IPS DF 4.7 (cell line): ENCODE measurements at regions not wholly inside any gene's neighbourhood (a gene's known extent, or its start where the extent isn't known, plus 50 kb on each side); places are given as distances from the start of the nearest gene placed in this dataset.
"Not testable (repeated sequence)": the region's sequence is repeated elsewhere in the genome, so short reads cannot be mapped to it uniquely, and the experiment has no call there.

Experiments used
- DNase-seq: peaks from one replicate; pipeline ENCODE4 v3.0.0-alpha.2; 2013; ENCODE audit warnings: low spot score; ENCODE audit errors: extremely low read depth

DNA sequence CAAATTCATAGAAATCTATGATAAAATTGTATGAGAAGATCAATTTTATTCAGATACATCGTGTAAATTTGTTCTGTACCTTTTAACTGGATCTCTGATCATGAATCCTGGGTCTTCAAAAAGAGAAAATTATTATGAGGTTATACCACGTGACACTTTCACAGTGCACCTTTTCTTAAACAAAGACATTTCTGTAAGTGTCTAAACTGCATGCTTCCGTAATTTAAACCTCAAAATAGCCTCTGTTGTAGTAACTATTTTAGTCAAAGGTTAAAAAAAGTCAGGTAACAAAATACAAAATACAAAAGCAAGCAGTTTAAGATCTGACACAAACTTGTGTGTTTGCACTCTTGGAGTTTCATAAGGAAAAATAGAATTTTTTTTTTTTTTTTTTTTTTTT lies 171.3 kb downstream of the SPIN4 start:
- not testable (repeated sequence) for DNase-seq

DNA sequence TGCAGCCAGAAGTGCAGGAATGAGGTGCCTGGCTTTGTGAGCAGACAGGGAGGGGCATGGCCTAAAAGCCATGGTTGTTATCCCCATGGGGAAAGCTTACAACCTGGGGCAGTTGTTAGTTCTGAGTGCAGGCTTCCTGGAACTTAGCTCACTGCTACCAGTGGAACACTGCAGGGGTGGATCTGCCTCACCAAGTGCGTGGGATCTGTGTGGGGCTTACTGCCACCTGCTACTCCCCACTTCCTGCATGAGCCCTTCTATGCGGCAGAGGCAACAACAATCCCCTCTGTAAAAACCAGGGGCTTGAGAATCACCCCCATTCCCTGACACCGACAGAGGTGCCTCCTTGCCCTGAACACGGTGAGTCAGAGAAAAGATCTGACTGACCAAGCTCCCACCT lies 174.6 kb downstream of the SPIN4 start:
- not testable (repeated sequence) for DNase-seq

DNA sequence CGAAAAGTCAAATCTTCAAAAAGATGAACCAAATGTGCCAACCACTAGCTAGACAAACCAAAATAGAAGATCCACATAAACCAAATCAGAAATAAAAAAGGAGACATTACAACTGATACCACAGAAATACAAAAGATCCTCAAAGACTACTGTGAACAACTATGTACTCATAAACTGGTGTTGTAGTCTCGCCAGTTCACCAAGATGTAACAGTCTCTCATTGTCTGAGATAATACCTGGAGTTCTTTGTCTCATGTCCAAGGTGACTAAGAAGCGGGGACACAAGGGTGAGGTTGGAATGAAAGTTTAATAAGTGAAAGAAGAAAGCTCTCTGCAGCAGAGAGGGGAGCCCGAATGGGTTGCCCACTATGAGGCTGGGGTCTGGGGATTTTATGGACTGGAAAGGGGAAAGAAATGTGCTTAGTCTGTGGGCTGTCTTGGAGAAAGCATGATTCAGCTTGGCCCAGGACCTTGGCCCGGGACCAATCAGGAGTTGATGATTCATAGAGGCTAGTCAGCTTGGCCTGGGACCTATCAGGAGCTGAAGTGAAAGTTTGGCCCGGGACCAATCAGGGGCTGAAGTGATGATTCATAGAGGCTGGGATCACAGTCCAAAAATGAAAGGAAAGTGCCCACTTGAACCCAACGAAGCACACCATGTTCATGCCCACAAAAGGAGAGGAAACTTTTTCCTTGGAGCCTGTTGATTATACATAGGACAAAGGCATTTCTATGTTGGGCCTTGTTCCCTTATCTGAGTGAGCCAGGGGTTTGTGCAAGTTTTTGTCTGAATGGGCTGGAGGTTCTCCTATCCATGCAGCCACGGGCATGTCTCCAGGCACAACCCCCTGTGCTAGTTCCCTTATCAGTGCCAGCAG lies 177.1 kb downstream of the SPIN4 start:
- DNase-seq: not testable (repeated sequence)

DNA sequence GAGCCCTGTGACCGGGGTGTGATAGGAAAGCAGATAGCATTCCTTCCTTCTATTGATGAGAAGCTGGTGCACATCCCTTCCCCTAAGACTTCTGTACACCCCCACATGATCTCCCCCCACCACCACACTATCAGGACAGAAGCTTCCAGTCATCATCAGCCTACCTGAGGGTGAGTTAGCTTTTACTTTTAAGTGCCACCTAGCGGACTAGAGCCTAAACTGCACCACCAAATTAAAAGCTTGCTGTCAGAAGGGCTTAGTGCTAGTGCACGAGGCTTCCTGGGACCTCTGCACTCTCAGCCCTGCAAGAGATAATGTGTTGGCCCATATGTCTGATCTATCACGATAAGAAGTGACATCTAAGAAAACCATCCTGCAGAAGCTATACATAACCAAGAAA lies 181.7 kb downstream of the SPIN4 start:
- not testable (repeated sequence) for DNase-seq

DNA sequence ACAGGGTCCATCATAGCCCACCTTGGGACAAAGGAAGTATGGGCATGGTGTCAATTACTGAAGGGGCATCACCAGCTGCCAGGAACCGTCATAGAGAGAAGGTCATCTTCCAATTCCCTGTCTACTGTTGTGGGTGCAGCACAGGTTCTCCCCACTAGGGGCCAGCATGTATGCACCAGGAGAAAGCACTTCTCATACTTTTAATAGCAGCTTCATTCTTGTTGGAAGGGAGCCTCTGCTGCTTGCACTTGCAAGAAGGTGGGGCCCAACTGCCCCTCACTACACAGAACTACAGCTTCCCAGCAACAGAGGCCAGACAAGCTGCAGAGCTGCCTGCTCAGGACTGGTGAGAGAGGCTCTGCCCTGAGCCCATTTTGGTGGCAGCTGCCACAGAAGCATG lies 182.2 kb downstream of the SPIN4 start:
- not testable (repeated sequence) for DNase-seq

DNA sequence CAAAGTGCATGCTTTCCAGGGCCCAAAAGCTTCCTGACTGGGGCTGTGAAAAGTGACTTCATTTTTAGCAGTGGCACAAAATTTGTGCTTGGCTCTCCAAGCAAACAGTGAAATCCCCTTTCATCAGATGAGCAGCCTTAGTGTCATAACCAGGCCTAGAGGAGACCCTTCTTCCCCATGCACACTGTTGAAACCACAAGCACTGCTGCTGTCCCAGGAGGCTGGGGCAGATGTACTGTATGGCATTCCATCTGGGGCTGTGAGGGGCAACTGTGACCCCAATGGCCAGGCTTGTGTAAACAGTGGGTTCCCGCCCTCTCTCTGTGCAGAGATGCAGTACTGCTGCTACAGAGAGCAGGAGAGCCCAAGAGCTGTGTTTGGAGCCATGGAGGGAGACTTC lies 184.1 kb downstream of the SPIN4 start:
- DNase-seq: not testable (repeated sequence)

DNA sequence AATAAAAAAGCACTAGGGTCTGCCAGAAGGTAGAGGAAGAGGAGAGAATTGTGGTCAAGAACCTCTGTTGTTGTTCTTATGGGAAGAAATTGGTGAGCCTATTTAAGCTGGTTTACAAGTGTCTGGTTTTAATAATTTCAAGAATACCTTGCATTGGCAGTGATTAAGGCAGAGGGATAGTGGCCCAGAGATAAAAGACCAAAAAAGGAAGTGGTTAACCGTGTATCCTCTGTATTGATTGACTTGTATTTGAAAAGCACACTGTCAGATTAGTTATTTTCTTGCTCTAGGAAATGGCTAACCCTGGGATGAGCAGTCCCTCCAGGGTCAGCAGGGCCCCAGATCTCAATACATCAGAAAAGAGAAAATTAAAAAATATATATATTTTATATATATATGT lies 190.1 kb downstream of the SPIN4 start:
- DNase-seq: not testable (repeated sequence)

DNA sequence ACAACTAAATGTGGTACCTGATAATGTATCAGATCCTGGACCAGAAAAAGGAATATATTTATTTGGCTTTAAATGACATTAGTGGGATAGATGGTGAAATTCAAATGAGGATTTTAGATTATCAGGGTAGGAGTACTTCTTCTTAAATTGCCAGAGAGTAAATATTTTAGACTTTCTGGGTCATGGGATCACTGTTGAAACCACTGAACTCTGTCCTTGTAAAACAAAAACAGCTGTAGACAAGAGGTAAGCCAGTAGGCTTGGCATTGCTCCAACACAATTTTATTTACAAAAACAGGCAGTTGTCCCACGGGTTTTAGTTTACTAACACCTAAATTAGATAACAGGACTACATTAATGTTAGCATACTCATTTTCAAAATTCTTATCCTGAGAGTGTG lies 190.8 kb downstream of the SPIN4 start:
- not testable (repeated sequence) for DNase-seq

DNA sequence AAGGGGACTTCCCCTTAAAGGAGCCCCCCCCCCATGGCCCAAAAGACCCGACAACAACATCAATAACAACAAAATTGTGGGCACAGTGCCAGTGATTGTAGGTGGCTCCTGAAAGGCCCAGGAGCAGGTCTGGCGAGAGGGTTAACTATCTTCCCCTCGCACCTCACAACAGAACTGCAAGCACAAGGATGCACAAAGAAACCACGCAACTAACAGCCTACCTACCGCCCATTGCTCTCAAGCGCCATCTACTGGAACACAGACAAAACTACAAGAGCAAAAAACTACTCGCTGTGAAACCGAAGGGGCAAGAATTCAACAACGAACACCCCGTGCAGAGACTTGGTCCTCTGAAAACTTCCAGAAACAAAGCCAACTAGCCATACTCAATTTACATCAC lies 205.6 kb downstream of the SPIN4 start:
- not testable (repeated sequence) for DNase-seq

DNA sequence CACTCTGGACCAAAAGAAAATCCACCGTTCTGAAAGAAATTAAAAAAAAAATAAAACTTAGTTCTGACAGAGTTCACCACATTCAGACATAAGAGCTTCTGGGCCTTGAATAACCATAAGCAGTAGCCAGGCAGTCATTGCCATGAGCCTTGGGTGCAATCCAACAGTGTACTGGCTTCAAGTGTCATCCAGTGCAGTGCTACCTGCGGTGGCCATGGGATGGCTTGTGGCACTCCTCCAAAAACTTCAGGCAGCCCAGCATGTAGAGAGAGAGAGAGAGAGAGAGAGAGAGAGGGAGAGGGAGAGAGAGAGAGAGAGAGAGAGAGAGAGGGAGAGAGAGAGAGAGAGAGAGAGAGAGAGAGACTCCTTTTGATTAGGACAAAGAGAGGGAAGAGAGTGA lies 208.5 kb downstream of the SPIN4 start:
- not testable (repeated sequence) for DNase-seq

DNA sequence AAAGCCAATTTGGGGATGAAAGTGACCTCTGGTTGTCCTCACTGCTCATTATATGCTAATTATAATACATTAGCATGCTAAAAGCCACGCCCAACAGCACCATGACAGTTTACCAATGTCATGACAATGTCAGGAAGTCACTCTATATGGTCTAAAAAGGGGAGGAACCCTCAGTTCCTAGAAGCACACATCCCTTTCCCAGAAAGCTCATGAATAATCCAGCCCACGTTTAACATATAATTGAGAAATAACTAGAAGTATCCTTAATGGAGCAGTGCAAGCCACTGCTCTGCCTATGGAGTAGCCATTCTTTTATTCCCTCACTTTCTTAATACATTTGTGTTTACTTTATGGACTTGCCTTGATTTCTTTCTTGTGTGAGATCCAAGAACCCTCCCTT lies 215.3 kb downstream of the SPIN4 start:
- not testable (repeated sequence) for DNase-seq

DNA sequence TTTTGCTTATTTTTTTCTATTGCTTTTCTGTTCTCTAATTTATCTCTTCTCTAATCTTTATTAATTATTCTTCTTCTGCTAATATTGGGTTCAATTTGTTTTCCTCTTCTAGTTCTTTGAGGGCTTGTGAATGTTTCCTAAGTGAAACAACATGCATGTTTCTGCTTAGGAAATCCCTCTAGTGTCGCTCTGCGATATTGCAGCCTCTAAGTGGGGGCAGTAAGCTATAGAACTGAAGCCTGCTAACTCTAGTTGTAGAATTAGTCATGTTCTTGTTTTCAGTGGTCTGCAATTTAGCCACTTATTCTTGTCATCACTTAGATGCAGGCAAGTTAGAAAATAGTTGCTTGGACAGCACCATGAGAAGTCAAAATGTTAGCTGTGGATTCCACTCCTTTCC lies 222.6 kb downstream of the SPIN4 start:
- DNase-seq: no peak

DNA sequence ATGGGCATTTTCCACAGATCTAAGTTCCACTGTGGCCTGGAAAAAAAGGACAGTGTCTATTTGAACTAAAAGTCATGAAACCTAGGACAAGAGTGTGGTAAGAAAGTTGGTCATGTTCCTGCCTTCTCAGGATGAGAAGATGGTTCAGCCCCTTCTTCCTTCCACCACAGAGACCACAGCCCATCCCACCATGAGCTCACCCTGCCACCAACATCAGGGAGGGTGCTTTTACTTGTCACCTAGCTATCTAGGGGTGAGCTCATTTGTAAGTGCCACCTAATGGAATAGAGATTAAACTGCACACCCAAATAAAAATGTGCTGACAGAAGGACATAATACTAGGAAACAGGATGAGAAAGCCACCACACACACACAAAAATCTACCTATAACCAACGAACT lies 235.9 kb downstream of the SPIN4 start:
- DNase-seq: no peak

DNA sequence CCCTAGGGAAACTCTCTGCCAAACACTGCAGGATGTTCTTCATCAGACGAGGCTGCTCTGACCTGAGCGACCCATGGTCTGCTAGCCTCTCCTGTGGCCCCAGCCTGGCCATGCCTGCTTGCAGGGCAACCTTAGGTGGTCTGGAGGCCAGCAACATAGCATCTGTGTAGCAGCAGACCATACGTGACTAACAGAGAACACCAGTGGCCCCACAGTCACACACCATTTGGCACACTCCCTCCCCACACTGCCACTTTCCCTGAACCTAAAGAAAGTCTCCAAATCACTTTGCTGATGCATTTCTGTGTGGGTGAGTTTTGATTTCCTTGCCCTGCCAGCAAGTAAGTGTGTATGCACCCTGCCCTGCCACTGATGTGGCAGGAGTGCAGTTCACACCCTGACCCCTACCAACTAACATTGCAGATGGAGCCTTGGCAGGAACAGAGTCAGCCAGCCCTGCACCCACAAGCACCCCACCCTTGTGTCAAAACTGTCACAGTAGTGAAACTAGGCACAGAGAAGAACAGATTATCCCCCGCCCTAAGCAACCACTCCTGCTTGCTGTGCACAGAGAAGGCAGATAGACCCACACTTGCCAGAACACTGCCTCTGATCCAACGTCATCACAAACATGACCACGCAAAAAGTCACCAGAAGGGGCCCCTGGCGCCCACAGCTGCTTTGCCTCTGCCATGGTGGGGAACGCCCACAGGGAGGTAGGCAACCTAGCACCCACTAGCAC lies 249.1 kb downstream of the SPIN4 start:
- no peak for DNase-seq

DNA sequence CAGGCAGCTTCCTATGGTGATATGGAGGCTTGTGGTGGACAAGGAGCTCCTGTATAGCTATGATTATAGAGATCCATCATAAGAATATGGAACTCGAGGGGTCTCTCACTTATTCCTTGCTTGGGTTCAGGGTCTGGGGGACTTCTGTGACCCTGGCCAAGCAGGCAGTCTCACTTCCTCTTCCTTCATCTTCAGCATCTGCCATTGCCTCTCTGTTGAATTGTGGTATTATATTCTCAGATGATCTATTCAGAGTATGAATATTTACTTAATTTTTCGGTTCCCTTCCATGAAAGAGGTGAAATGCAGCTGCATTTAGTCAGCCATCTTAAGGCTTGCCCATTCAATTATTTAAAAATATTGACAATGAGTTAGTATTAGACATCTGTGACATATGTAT lies 292.9 kb downstream of the SPIN4 start:
- DNase-seq: no peak

DNA sequence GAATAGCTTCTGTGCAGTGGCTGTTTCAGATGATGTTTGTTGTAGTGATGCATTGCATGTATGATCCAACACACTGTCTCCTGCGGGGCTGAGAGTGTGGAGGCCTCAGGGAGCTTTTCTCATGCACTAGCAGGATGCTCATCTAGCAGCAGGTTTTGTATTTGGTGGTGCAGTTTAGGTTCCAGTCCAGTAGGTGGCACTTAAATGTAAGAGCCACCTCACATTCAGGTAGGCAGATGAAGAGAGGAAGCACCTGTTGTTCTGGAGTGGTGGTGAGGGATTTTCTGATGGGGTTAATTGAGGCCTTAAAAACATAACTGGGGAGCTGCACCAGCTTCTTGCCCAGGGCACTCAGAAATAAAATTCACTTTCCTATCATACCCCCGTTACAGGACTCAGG lies 300.9 kb downstream of the SPIN4 start:
- no peak for DNase-seq

DNA sequence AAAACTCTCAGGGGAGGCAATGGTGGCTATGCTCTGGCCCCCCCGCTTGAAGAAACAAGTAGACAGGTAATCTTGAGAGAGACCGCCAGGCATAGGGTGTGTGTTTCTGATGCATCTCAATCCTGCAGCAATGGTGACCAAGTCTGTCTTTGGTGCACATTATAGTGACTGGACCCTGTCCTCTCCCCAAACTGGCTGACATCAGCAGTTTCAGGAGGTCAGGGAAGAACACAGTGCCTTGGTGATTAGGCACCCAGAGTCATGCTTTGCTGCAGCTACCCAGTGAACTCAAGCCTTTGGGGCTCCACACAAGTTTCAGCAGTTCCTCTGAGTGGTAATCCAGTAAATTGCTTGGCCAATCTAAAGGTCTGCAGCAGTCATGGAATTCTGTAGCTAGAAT lies 318.3 kb downstream of the SPIN4 start:
- DNase-seq: no peak

DNA sequence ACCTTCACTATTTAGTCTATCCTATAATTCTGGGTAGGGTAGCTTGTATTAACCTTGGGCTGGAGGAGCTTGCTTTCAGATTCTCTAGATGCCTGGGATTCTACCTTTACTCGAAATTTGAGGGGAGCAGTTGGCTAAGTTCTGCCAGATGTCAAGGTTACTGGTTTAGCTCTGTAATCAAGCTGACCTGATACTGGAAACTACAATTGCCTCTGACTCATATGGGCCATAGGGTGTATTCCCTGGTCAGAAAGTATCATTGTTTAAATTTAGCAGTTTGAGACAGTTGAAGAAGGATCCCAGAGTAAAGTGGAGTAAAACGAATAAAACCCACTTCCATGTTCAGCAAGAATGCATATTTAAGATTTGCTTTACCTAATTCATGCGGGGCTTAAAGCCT lies 337.6 kb downstream of the SPIN4 start:
- DNase-seq: no peak

DNA sequence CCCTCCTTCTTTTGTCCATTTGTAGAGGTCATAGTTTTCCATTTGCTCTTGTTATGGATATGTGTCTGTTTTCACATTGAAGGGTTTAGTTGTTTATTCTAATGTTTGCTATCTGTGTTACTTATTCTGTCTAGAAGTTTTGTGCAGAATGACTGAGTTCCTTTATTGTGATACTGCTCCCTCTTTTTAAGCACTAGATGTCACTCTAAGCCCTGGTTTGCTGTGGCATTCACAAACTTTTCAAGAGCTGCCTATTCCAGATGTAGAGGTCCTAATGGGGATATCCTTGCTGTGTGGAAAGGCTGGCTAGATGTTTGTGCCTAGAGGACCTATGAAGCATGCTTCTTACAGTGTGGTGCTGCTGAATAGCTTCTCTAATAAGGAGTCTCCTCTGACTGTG lies 338.6 kb downstream of the SPIN4 start:
- DNase-seq: no peak

DNA sequence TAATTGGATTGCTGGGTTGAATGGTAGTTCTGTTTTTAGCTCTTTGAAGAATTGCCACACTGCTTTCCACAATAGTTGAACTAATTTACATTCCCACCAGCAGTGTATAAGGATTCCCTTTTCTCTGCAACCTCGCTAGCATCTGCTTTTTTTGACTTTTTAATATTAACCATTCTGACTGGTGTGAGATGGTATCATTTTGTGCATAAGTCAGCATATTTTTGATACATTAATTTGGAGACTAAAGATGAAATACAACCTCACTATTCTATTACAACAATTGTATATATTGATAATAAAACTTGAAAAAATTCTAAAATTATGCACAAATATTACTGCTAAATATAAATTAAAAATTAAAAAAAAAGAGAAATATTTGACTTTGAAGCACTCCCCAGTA lies 350.9 kb downstream of the SPIN4 start:
- not testable (repeated sequence) for DNase-seq
